A673 (cell line): ENCODE measurements at regions not wholly inside any gene's neighbourhood (a gene's known extent, or its start where the extent isn't known, plus 50 kb on each side); places are given as distances from the start of the nearest gene placed in this dataset.

ENCODE experiments used
- CTCF ChIP-seq: fragments of 300-800, 200-600 bp; sonication (generic); conservative IDR thresholded peaks from 2 replicates; pipeline ENCODE4 v1.5.1; 2017; ENCODE audit warnings: low read depth, mild to moderate bottlenecking, antibody characterized with exemption, low read length, moderate library complexity, mixed read lengths
- EZH2 ChIP-seq: fragments of 200-600 bp; sonication (generic); IDR thresholded peaks from 2 replicates; pipeline ENCODE4 v1.6.1; 2017; ENCODE audit warnings: borderline replicate concordance, low read depth, mild to moderate bottlenecking, mixed read lengths, antibody characterized with exemption, low read length; ENCODE audit not compliant: poor library complexity, severe bottlenecking

GRCh38 chr10:16292366-16292765, 144.4 kb upstream of the PTER start:
- TF ChIP-seq CTCF = no peak
- no peak for TF ChIP-seq EZH2
